Epithelial cell of esophagus (primary cell): ENCODE measurements at regions not wholly inside any gene's neighbourhood (a gene's known extent, or its start where the extent isn't known, plus 50 kb on each side); places are given as distances from the start of the nearest gene placed in this dataset.
A peak's percentile ranks its signal among the peaks of the same experiment; 100 is the strongest.

Experiments used
- DNase-seq: peaks from one replicate; pipeline ENCODE4 v3.0.0; 2010; ENCODE audit warnings: low read depth
- H3K4me3 ChIP-seq: 2 replicates; pipeline ENCODE4 v1.5.1; 2011; ENCODE audit warnings: mild to moderate bottlenecking, low read length, control low read depth
- TF ChIP-seq, protein P1 (sequence below): IDR thresholded peaks from 2 replicates; pipeline ENCODE4 v1.5.1; 2011; ENCODE audit warnings: low read depth, mild to moderate bottlenecking, low read length, control low read depth, inconsistent platforms; ENCODE audit not compliant: insufficient read depth; ENCODE audit errors: missing control alignments

DNA sequence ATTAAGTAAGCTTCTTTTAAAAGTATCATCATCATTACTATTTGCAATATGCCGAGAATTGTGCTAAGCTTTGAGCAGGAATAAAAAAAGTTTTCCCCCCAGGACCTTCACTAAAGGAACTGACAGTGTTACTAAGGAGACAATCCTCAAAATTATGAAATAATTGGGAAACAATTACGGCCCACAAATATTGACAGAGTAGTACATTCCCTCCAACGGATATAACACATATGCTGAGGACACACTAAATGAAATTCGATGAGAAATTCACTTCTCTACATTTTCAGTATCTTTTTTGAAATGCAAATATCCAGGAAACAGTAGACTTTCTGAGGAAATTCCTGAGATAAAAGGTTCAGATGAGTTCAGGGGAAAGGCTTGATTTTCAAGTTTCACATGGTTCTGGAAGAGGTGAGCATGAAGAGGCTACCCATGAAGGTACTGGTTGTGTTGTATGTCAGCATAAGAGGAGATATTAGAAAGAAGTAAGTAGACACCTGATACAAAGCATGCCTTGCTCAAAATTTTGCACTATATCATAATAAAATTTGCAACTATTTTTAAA is 171.2 kb upstream of the NR5A2 start:
- H3K4me3 ChIP-seq: no peak overlapping the region
- TF ChIP-seq, protein P1, sequence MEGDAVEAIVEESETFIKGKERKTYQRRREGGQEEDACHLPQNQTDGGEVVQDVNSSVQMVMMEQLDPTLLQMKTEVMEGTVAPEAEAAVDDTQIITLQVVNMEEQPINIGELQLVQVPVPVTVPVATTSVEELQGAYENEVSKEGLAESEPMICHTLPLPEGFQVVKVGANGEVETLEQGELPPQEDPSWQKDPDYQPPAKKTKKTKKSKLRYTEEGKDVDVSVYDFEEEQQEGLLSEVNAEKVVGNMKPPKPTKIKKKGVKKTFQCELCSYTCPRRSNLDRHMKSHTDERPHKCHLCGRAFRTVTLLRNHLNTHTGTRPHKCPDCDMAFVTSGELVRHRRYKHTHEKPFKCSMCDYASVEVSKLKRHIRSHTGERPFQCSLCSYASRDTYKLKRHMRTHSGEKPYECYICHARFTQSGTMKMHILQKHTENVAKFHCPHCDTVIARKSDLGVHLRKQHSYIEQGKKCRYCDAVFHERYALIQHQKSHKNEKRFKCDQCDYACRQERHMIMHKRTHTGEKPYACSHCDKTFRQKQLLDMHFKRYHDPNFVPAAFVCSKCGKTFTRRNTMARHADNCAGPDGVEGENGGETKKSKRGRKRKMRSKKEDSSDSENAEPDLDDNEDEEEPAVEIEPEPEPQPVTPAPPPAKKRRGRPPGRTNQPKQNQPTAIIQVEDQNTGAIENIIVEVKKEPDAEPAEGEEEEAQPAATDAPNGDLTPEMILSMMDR: no peak
- DNase-seq: peak; percentile 32

DNA sequence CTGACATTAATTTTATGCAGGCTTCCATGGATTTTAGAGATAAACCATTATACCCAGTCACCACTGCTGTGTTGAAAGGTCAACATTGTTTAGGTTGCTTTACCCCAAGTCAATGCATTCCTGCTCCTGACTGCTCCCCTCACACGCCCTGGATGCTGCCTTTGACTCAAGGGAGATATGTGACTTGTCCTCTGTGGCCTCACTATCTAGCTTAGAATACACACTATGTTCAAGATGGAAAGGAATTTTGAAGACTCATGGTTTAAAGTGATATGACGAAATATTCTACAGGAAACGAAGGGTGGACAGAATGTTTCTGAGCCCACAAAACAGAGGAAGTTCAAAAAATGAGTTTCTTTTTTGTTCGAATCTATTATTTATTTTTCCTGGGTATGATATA is 170.4 kb upstream of the NR5A2 start:
- TF ChIP-seq, protein P1: no peak
- DNase-seq: peak; percentile 54
- H3K4me3 ChIP-seq: no peak overlapping the region

DNA sequence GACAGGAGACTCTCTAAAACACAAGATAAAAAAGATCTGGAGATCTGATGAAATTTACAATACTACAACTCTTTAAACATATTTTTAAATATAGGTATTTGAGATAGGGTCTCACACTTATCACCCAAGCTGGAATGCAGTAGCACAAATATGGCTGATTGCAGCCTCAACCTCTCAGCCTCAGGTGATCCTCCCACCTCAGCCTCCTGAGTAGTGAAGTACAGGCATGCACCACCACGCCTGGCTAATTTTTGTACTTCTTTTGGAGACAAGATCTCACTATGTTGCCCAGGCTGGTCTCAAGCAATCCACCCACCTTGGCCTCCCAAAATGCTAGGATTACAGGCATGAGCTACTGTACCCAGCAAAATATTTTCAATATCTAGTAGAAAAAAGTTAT is 170.0 kb upstream of the NR5A2 start:
- H3K4me3 ChIP-seq: no peak overlapping the region
- no peak for DNase-seq
- TF ChIP-seq, protein P1: no peak

DNA sequence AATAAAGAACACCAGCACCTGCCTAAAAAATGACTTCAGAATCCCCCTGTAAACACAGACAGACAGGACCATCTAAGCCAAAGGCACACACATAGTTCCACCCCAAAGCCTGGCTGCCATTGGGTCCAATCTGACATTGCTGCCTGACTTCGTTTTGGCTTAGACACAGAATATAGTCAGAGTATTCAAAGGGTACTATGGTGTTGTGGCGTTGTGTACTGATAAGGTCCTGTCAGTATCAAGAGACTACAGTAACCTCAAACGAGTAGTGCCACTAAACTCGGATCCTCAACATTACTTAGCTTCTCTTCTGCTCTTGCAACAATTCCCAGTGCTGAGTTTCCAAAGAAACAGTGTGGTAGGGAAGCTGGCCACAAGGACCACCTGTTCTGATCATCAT is 169.3 kb upstream of the NR5A2 start:
- no peak for DNase-seq
- no peak overlapping the region for H3K4me3 ChIP-seq
- TF ChIP-seq, protein P1: no peak

DNA sequence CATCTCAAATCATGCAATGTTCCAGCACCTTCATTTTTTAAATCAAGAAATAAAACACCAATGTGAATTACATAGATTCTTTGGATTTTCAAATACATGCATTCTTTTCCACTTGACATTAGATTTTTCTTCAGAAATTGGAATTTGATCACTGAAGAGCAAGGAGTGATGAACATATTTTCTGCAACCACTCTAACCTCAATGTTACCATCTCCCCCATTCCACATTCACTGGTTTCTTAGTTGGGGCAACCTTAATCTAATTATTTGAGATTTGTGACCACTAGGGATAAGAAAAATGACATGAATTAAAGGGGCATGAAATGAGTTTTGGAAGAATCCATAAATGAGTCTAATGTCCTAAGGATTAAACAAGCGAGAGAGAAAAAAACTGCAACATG is 168.7 kb upstream of the NR5A2 start:
- TF ChIP-seq, protein P1: no peak
- DNase-seq: no peak
- H3K4me3 ChIP-seq: no peak overlapping the region

DNA sequence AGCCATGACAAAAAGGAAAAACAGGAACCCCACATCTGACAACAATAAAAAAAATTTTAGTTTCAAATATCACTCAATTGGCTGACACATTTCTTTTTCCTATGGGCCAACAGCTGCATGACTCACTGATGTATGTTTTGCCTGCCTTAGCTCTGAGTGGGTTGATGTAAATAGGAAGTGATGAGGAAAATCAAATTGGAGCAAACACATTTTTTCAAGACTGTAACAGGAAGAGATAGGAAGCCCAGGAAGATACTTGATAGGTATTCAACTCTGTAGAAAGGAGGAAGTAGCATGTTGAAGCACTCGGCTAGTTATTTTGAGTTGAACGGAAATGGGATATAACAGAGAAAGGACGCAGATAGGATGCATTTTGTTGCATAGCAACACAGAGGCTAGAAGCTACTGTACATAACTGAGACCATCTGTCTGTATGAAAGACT is 168.0 kb upstream of the NR5A2 start:
- TF ChIP-seq, protein P1: no peak
- peak; percentile 92 for DNase-seq

More for the DNA sequence above, 168.0 kb upstream of the NR5A2 start:
- H3K4me3 ChIP-seq: no peak overlapping the region
